ENCODE measurements at regions not wholly inside any gene's neighbourhood (a gene's known extent, or its start where the extent isn't known, plus 50 kb on each side); places are given as distances from the start of the nearest gene placed in this dataset.

DNA sequence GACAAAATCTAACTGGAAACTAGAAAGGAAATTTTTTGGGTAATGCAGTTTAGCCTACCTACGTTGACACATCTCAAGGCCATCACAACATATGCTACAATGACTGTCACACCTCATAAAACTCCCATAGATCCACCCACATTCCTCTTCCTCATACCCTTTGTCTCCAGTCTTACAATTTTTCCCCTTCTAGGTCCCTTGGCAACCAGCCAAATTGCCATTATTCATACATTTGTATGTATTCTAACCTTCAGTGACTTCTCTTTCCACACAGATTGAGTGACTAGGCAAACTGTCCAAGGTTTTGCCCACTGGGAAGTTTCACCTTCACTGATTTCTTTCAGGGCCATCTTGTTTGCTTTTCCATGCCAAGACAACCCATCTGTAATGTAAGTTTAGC is 100.5 kb upstream of the TPK1 start:
- TF ChIP-seq CTCF (IDR thresholded peaks at IDR 0.05; ENCODE audit: poor library complexity, severe bottlenecking) (no peak), REST (IDR thresholded peaks at IDR 0.05; ENCODE audit: borderline replicate concordance) (no peak), EZH2 (IDR thresholded peaks at IDR 0.05; ENCODE audit: borderline replicate concordance, insufficient read depth, low read length, poor library complexity, severe bottlenecking) (no peak), RAD21 (conservative IDR thresholded peaks at IDR 0.05) (no peak), TAF1 (IDR thresholded peaks at IDR 0.05; ENCODE audit: low read depth) (no peak), EP300 (conservative IDR thresholded peaks at IDR 0.05; ENCODE audit: poor library complexity, severe bottlenecking) (no peak), POLR2AphosphoS5 (IDR thresholded peaks at IDR 0.05) (no peak)

All from neural cell (in vitro differentiated cells).